HEK293T (cell line): ENCODE measurements at regions not wholly inside any gene's neighbourhood (a gene's known extent, or its start where the extent isn't known, plus 50 kb on each side); places are given as distances from the start of the nearest gene placed in this dataset.
"Not testable (repeated sequence)": the region's sequence is repeated elsewhere in the genome, so short reads cannot be mapped to it uniquely, and the experiment has no call there.

Source experiments
- CTCF ChIA-PET: fragments of 350-600 bp; formaldehyde crosslinking; extraction: SDS; loops from one replicate; lab custom pipeline; 2021; ENCODE audit warnings: antibody characterized with exemption, inconsistent platforms; lab: Yijun Ruan, JAX
- POLR2A ChIA-PET: fragments of 350-600 bp; formaldehyde crosslinking; extraction: SDS; loops from one replicate; lab custom pipeline; 2020; ENCODE audit warnings: antibody characterized with exemption, inconsistent platforms; lab: Yijun Ruan, JAX
- DNase-seq: peaks from one replicate; pipeline ENCODE4 v3.0.0; 2012; ENCODE audit warnings: mixed read lengths; ENCODE audit errors: extremely low spot score
- ARNT ChIP-seq: fragments of 450-650 bp; IDR thresholded peaks from 2 replicates; pipeline ENCODE4 v1.6.1; 2017; ENCODE audit warnings: mild to moderate bottlenecking
- BHLHE40 ChIP-seq: fragments of 450-650 bp; IDR thresholded peaks from 2 replicates; pipeline ENCODE4 v1.6.1; 2016; ENCODE audit warnings: mild to moderate bottlenecking, moderate library complexity, borderline replicate concordance
- CTBP1 ChIP-seq: fragments of 450-650 bp; IDR thresholded peaks from 2 replicates; pipeline ENCODE4 v1.6.1; 2016; ENCODE audit warnings: borderline replicate concordance
- ELF4 ChIP-seq: fragments of 450-650 bp; IDR thresholded peaks from 2 replicates; pipeline ENCODE4 v1.6.1; 2017; ENCODE audit warnings: antibody characterized with exemption
- FOXA1 ChIP-seq: fragments of 450-650 bp; IDR thresholded peaks from 2 replicates; pipeline ENCODE4 v1.6.1; 2016; ENCODE audit warnings: mild to moderate bottlenecking
- FOXK2 ChIP-seq: fragments of 450-650 bp; IDR thresholded peaks from 2 replicates; pipeline ENCODE4 v1.6.1; 2016; ENCODE audit warnings: mild to moderate bottlenecking
- FOXM1 ChIP-seq: fragments of 450-650 bp; IDR thresholded peaks from 2 replicates; pipeline ENCODE4 v1.6.1; 2017; ENCODE audit warnings: mild to moderate bottlenecking, borderline replicate concordance
- HDGF ChIP-seq: fragments of 450-650 bp; IDR thresholded peaks from 2 replicates; pipeline ENCODE4 v1.6.1; 2017; ENCODE audit warnings: antibody characterized with exemption, borderline replicate concordance
- L3MBTL2 ChIP-seq: fragments of 450-650 bp; conservative IDR thresholded peaks from 2 replicates; pipeline ENCODE4 v1.6.1; 2016; ENCODE audit warnings: mild to moderate bottlenecking
- LEF1 ChIP-seq: fragments of 450-650 bp; IDR thresholded peaks from 2 replicates; pipeline ENCODE4 v1.6.1; 2017; ENCODE audit warnings: mild to moderate bottlenecking, borderline replicate concordance
- NFRKB ChIP-seq: fragments of 450-650 bp; IDR thresholded peaks from 2 replicates; pipeline ENCODE4 v1.6.1; 2016; ENCODE audit warnings: mild to moderate bottlenecking, moderate library complexity
- PKNOX1 ChIP-seq: fragments of 450-650 bp; IDR thresholded peaks from 2 replicates; pipeline ENCODE4 v1.6.1; 2016
- SP1 ChIP-seq: fragments of 450-650 bp; IDR thresholded peaks from 2 replicates; pipeline ENCODE4 v1.6.1; 2017
- SUZ12 ChIP-seq: fragments of 450-650 bp; IDR thresholded peaks from 2 replicates; pipeline ENCODE4 v1.6.1; 2016; ENCODE audit warnings: mild to moderate bottlenecking
- TARDBP ChIP-seq: fragments of 450-650 bp; IDR thresholded peaks from 2 replicates; pipeline ENCODE4 v1.6.1; 2016
- ZNF384 ChIP-seq: fragments of 450-650 bp; IDR thresholded peaks from 2 replicates; pipeline ENCODE4 v1.6.1; 2016

DNA sequence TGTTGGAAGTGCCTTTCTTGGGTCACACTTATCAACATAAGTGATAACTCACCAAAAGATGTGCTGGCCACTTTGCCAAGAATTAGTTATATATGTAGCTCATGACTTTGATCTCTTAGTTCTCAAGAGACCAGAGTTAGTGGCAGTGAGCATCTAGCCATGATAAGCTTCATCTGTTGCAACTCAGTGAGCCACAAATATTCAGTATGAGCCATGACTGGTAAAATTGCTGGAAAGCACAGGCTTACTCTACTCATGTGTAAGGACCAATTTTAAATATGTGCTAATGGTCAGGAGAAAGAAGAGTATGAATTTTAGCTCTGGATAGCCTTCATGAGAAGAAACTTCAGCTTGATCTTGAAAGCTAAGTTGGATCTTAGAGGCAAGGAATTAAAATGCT lies 59.4 kb upstream of the TLL1 start:
- ChIA-PET CTCF (no interaction called here), POLR2A (no interaction called here)
- no peak for DNase-seq
- TF ChIP-seq TARDBP: no peak
- no peak for TF ChIP-seq ELF4
- TF ChIP-seq LEF1: no peak
- no peak for TF ChIP-seq NFRKB
- TF ChIP-seq FOXA1: no peak
- no peak for TF ChIP-seq L3MBTL2
- TF ChIP-seq SP1: no peak
- no peak for TF ChIP-seq FOXK2
- no peak for TF ChIP-seq BHLHE40
- no peak for TF ChIP-seq SUZ12
- TF ChIP-seq CTBP1: no peak
- TF ChIP-seq FOXM1: no peak
- no peak for TF ChIP-seq HDGF
- no peak for TF ChIP-seq ARNT
- TF ChIP-seq PKNOX1: no peak
- TF ChIP-seq ZNF384: no peak

- TF ChIP-seq ARNT (no peak), SP1 (no peak), FOXA1 (no peak), FOXK2 (no peak), ELF4 (no peak), CTBP1 (no peak), FOXM1 (no peak), SUZ12 (no peak), BHLHE40 (no peak), TARDBP (no peak), L3MBTL2 (no peak), NFRKB (no peak)
- POLR2A ChIA-PET: no interaction called here
- no peak for DNase-seq
- CTCF ChIA-PET: interaction anchor here (0.6 kb wide), 1 partner anchor 20 kb away, joined by 3 read pairs; no protein-coding TSS in a partner anchor
Measured at GRCh38 chr4:165814256-165815020, 58.6 kb upstream of the TLL1 start.

DNA sequence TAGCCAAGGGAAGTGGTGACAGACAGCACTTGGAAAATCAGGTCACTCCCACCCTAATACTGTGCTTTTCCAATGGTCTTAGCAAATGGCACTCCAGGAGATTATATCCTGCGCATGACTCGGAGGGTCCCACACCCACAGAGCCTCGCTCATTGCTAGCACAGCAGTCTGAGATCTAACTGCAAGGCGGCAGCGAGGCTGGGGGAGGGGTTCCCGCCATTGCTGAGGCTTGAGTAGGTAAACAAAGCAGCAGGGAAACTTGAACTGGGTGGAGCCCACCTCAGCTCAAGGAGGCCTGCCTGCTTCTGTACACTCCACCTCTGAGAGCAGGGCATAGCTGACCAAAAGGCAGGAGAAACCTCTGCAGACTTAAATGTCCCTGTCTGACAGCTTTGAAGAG lies 53.9 kb upstream of the TLL1 start:
- DNase-seq, CTCF ChIA-PET, POLR2A ChIA-PET: not testable (repeated sequence)
